Caco-2 (cell line): ENCODE measurements at regions not wholly inside any gene's neighbourhood (a gene's known extent, or its start where the extent isn't known, plus 50 kb on each side); places are given as distances from the start of the nearest gene placed in this dataset.

Experiments used
- BruUV-seq: library from RNA; stranded (reverse); fragments of 400-500 nt; replicated peaks from 2 replicates; lab custom pipeline; 2021; lab: Mats Ljungman, UMichigan
- CTCF ChIA-PET: fragments of 300-600 bp; sonication (Branson Sonifier 250); formaldehyde crosslinking; loops from one replicate; lab custom pipeline; 2022; ENCODE audit warnings: antibody characterized with exemption; lab: Charles Lee
- POLR2A ChIA-PET: fragments of 300-600 bp; sonication (Branson Sonifier 250); formaldehyde crosslinking; loops from one replicate; lab custom pipeline; 2022; ENCODE audit warnings: antibody characterized with exemption; lab: Charles Lee
- DNase-seq, 2 experiments: peaks; one replicate each; pipeline versions ENCODE4 v3.0.0 to v3.0.0-alpha.2; 2020 to 2022
- H3K27me3 ChIP-seq: replicated peaks from 2 replicates; pipeline ENCODE4 v1.6.0; 2011; ENCODE audit warnings: low read length; ENCODE audit not compliant: control insufficient read depth, insufficient read depth
- H3K36me3 ChIP-seq: 2 replicates; pipeline ENCODE4 v1.5.1; 2011; ENCODE audit warnings: low read length; ENCODE audit not compliant: control insufficient read depth, insufficient read depth
- H3K4me1 ChIP-seq: fragments of 250-450 bp; sonication (Bioruptor Pico); 2 replicates; pipeline ENCODE4 v1.5.1; 2020; ENCODE audit warnings: mild to moderate bottlenecking
- H3K4me3 ChIP-seq: 2 replicates; pipeline ENCODE4 v1.5.1; 2011; ENCODE audit warnings: low read depth, mild to moderate bottlenecking, control low read depth, low read length
- H3K9me3 ChIP-seq: fragments of 250-450 bp; sonication (Bioruptor Pico); 2 replicates; pipeline ENCODE4 v1.5.1; 2020; ENCODE audit warnings: mild to moderate bottlenecking, moderate library complexity
- H3K27ac Mint-ChIP-seq: one replicate; pipeline ENCODE4 v1.8.0; 2022; ENCODE audit warnings: mixed read lengths; ENCODE audit not compliant: unreplicated experiment
- H3K27me3 Mint-ChIP-seq: one replicate; pipeline ENCODE4 v1.8.0; 2022; ENCODE audit warnings: mixed read lengths; ENCODE audit not compliant: insufficient read depth, unreplicated experiment
- H3K36me3 Mint-ChIP-seq: one replicate; pipeline ENCODE4 v1.8.0; 2022; ENCODE audit warnings: mild to moderate bottlenecking, mixed read lengths; ENCODE audit not compliant: insufficient read depth, unreplicated experiment
- H3K4me1 Mint-ChIP-seq: one replicate; pipeline ENCODE4 v1.8.0; 2022; ENCODE audit warnings: low read depth, mixed read lengths; ENCODE audit not compliant: unreplicated experiment
- H3K4me3 Mint-ChIP-seq: one replicate; pipeline ENCODE4 v1.8.0; 2022; ENCODE audit warnings: mild to moderate bottlenecking, moderate library complexity, mixed read lengths; ENCODE audit not compliant: unreplicated experiment
- H3K9me3 Mint-ChIP-seq: one replicate; pipeline ENCODE4 v1.8.0; 2022; ENCODE audit warnings: mixed read lengths; ENCODE audit not compliant: unreplicated experiment
- intact Hi-C: fragments of 100-400 bp; cut with micrococcal nuclease; formaldehyde crosslinking; loops from one replicate; pipeline ENCODE4 v1.10.0; 2022; ENCODE audit not compliant: unreplicated experiment
- TF ChIP-seq, protein P1 (sequence below), 2 experiments: fragments of 200-600 bp in 1 of 2; IDR thresholded peaks; 1 replicate in 1 of 2; 2 replicates in 1 of 2; pipeline versions ENCODE4 v1.5.1 to v1.8.0; 2011 to 2022; ENCODE audit warnings: antibody characterized with exemption in 1 of 2, control low read depth in 1 of 2, inconsistent platforms in 1 of 2, low read depth in 1 of 2, low read length in 1 of 2, mild to moderate bottlenecking in 1 of 2, moderate library complexity in 1 of 2; ENCODE audit not compliant: insufficient read depth in 1 of 2, severe bottlenecking in 1 of 2, unreplicated experiment in 1 of 2

DNA sequence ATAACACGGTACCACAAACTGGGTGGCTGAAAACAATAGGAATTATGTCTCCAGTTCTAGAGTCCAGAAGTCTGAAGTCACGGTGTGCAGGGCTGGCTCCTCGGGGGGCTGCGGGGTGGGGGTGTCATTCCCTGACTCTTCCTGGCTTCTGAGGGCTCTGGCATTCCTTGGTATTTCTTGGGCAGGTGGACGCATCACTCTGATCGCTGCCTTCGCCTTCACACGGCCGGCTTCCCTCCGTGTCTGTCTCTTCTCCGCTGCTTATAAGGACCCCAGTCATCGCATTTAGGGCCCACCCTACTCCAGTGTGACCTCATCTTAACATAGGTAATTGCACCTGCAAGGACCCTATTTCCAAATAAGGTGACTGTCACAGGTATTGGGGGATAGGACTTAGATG is 134.6 kb downstream of the CPZ start:
- no peaks in the 10 kb centered on the region for H3K4me1 ChIP-seq
- H3K36me3 Mint-ChIP-seq = peaks cover 5% of the 10 kb centered on the region
- CTCF ChIA-PET = no interaction called here
- no peak overlapping the region for H3K27ac Mint-ChIP-seq
- POLR2A ChIA-PET = no interaction called here
- intact Hi-C loops = no loop called here
- TF ChIP-seq, protein P1, sequence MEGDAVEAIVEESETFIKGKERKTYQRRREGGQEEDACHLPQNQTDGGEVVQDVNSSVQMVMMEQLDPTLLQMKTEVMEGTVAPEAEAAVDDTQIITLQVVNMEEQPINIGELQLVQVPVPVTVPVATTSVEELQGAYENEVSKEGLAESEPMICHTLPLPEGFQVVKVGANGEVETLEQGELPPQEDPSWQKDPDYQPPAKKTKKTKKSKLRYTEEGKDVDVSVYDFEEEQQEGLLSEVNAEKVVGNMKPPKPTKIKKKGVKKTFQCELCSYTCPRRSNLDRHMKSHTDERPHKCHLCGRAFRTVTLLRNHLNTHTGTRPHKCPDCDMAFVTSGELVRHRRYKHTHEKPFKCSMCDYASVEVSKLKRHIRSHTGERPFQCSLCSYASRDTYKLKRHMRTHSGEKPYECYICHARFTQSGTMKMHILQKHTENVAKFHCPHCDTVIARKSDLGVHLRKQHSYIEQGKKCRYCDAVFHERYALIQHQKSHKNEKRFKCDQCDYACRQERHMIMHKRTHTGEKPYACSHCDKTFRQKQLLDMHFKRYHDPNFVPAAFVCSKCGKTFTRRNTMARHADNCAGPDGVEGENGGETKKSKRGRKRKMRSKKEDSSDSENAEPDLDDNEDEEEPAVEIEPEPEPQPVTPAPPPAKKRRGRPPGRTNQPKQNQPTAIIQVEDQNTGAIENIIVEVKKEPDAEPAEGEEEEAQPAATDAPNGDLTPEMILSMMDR (IDR thresholded peaks at IDR 0.05; ENCODE audit: insufficient read depth in 1 of 2, low read depth in 1 of 2, low read length in 1 of 2, severe bottlenecking in 1 of 2, unreplicated experiment in 1 of 2) = no peak
- no peaks in the 10 kb centered on the region for H3K4me1 Mint-ChIP-seq
- DNase-seq = no peak
- no peaks in the 10 kb centered on the region for H3K36me3 ChIP-seq
- BruUV-seq = no TSS peak
- H3K9me3 Mint-ChIP-seq = no peaks in the 10 kb centered on the region
- H3K4me3 Mint-ChIP-seq = no peak overlapping the region
- H3K27me3 Mint-ChIP-seq = peaks cover 3% of the 10 kb centered on the region
- no peak overlapping the region for H3K4me3 ChIP-seq
- H3K9me3 ChIP-seq = no peaks in the 10 kb centered on the region
- no peaks in the 10 kb centered on the region for H3K27me3 ChIP-seq

DNA sequence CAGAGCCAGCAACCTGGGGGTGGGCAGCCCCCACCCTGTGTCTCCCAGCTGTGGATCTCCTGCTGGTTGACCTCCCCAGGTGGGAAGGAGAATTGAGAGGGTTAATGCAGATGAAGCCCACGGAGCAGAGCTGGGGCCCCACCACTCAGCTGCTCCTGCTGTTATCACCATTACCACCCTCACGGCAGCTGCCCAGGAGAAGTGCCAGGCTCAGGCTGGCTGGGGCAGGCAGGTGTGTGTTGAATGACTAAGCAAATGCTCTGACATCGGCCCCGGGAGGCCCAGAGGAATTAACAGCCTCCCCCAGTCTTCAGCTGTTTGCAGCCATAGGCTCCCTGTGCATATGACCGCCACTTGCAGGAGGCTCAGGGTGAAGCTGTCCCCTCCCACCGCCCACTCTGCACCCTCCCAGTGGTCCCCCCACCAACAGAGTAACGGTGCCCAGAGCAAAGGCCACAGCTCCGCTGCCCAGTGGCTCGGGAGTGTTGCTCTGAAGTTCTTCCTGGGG is 133.8 kb downstream of the CPZ start:
- Histone ChIP-seq H3K9me3 (no peaks in the 10 kb centered on the region), H3K4me3 (no peak overlapping the region), H3K36me3 (no peaks in the 10 kb centered on the region), H3K4me1 (no peaks in the 10 kb centered on the region), H3K27me3 (no peaks in the 10 kb centered on the region)
- TF ChIP-seq, protein P1 (IDR thresholded peaks at IDR 0.05; ENCODE audit: insufficient read depth in 1 of 2, low read depth in 1 of 2, low read length in 1 of 2, severe bottlenecking in 1 of 2, unreplicated experiment in 1 of 2) = no peak
- peaks cover 5% of the 10 kb centered on the region for H3K36me3 Mint-ChIP-seq
- intact Hi-C loops = no loop called here
- BruUV-seq = no TSS peak
- peaks cover 3% of the 10 kb centered on the region for H3K27me3 Mint-ChIP-seq
- H3K27ac Mint-ChIP-seq = no peak overlapping the region
- H3K4me3 Mint-ChIP-seq = no peak overlapping the region
- ChIA-PET CTCF (no interaction called here), POLR2A (no interaction called here)
- H3K9me3 Mint-ChIP-seq = no peaks in the 10 kb centered on the region
- DNase-seq = no peak
- no peaks in the 10 kb centered on the region for H3K4me1 Mint-ChIP-seq

DNA sequence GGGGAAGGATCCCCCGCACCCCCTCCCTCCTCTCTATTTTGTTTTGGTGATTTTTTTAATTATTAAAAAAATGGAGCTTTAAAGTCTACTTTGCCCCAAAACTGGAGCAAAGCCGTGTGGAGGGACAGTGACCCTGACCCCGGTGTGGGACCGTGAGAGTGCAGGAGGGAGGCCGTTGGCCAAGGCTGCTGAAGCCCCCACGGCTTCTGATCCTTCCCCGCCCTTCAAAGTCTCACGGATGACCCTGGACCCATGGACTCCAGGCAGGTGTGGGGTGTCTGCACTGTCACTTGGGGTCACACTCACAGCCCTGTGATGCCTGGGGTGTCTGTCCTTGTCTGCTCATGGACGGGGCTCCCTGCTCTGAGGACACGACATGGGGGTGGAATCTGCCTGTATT is 133.3 kb downstream of the CPZ start:
- peaks cover 3% of the 10 kb centered on the region for H3K27me3 Mint-ChIP-seq
- Histone ChIP-seq H3K9me3 (no peaks in the 10 kb centered on the region), H3K36me3 (no peaks in the 10 kb centered on the region), H3K27me3 (no peaks in the 10 kb centered on the region), H3K4me3 (no peak overlapping the region), H3K4me1 (no peaks in the 10 kb centered on the region)
- intact Hi-C loops = no loop called here
- ChIA-PET CTCF (no interaction called here), POLR2A (no interaction called here)
- no peak for DNase-seq
- peaks cover 5% of the 10 kb centered on the region for H3K36me3 Mint-ChIP-seq
- BruUV-seq = no TSS peak
- no peak overlapping the region for H3K4me3 Mint-ChIP-seq
- H3K27ac Mint-ChIP-seq = no peak overlapping the region
- TF ChIP-seq, protein P1 (IDR thresholded peaks at IDR 0.05; ENCODE audit: insufficient read depth in 1 of 2, low read depth in 1 of 2, low read length in 1 of 2, severe bottlenecking in 1 of 2, unreplicated experiment in 1 of 2) = no peak
- no peaks in the 10 kb centered on the region for H3K4me1 Mint-ChIP-seq
- H3K9me3 Mint-ChIP-seq = no peaks in the 10 kb centered on the region
